ENCODE measurements at regions not wholly inside any gene's neighbourhood (a gene's known extent, or its start where the extent isn't known, plus 50 kb on each side); places are given as distances from the start of the nearest gene placed in this dataset.

GRCh38 chrX:16511796-16512776 lies 137.9 kb upstream of the S100G start:
- DNase-seq, result no peak

DNA sequence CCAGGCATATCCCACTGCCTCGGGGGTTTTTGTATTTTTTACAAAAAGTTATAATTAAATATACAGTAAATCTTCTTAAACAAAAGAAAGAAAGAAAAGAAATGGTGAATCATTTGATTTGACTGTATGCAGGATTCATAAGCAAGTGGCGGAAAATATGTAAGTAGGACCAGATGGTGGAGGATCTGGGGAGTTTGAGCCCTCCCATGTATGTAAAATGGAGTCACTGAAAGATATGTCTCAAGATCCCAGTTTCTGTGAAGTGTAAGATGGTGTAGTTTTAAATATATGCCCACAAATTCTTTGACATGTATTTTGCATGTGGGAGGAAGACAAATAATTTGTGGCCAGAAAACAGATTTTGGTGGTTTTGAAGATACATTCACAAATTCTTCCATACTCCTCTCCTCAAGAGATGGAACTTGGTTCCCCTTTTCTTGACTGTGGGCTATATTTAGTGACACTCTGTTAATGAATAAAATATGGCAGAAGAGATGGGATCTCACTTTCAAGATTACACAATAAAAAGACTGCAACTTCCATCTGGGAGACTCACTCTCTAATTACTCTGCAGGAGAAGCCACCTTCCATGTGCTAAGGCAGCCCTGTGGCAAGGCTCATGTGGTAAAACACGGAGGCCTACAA lies 133.6 kb upstream of the S100G start:
- no peak for DNase-seq

DNA sequence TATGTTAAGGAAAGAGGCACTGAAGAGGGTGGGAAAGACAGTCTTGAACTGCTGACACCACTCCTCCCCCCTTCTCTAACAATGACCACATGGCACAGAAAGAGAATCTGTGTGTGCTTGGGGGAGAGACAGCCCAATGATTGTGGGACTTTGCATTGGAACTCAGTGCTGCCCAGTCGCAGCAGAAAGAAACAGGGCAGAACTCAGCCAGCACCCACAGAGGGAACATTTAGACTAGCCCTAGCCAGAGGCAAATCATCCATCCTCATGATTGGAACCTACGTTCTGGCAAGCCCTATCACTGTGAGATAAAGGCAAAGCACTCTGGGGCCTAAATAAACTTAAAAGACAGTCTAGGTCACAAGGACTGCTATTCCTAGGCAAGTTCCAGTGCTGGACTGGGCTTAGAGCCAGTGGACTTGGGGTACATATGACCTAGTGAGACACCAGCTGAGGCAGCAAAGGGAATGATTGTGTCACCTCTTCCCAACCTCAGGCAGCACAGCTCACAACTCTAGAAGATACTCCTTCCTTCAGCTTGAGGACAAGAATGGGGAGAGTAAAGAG lies 132.8 kb upstream of the S100G start:
- DNase-seq, result no peak

- no peak for DNase-seq
Measured at GRCh38 chrX:16518131-16518530, 131.8 kb upstream of the S100G start.

DNA sequence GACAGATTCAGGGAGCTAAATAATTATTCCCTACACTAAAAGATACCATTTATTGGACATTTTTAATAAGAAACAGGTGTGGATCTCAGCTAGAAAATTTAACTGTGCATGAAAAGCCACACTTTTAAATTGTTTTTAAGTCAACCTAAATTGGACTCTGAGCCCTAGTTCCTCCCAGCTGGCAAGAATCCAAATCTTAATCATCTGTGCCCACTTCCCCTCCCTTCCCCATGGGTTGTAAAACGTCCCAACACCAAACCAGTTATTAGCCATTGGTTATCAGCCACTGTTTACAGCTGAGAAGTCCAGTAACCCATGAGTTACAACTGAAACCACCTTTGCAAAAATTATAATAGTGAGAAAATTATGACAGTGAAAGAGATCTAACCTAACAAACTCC lies 125.6 kb upstream of the S100G start:
- no peak for DNase-seq

- DNase-seq, result no peak
Measured at GRCh38 chrX:16526003-16526402, 124.0 kb upstream of the S100G start.

GRCh38 chrX:16528620-16529019 lies 121.3 kb upstream of the S100G start:
- peak; percentile 18 to 34 for DNase-seq
